ENCODE measurements at regions not wholly inside any gene's neighbourhood (a gene's known extent, or its start where the extent isn't known, plus 50 kb on each side); places are given as distances from the start of the nearest gene placed in this dataset.

- Histone ChIP-seq H3K27ac (no peak overlapping the region), H3K4me1 (no peaks in the 10 kb centered on the region), H3K27me3 (no peaks in the 10 kb centered on the region), H3K4me3 (no peak overlapping the region), H3K9me3 (no peaks in the 10 kb centered on the region), H3K36me3 (no peaks in the 10 kb centered on the region)
- WGBS, 2 donors: 71% methylated on average over 4 of the region's 4 CpGs
- DNase-seq (ENCODE audit: low spot score in 2 of 2): no peak
- TF ChIP-seq EP300 (IDR thresholded peaks at IDR 0.05) (no peak), POLR2A (IDR thresholded peaks at IDR 0.05) (no peak)
- TF ChIP-seq, protein P1, sequence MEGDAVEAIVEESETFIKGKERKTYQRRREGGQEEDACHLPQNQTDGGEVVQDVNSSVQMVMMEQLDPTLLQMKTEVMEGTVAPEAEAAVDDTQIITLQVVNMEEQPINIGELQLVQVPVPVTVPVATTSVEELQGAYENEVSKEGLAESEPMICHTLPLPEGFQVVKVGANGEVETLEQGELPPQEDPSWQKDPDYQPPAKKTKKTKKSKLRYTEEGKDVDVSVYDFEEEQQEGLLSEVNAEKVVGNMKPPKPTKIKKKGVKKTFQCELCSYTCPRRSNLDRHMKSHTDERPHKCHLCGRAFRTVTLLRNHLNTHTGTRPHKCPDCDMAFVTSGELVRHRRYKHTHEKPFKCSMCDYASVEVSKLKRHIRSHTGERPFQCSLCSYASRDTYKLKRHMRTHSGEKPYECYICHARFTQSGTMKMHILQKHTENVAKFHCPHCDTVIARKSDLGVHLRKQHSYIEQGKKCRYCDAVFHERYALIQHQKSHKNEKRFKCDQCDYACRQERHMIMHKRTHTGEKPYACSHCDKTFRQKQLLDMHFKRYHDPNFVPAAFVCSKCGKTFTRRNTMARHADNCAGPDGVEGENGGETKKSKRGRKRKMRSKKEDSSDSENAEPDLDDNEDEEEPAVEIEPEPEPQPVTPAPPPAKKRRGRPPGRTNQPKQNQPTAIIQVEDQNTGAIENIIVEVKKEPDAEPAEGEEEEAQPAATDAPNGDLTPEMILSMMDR (IDR thresholded peaks at IDR 0.05): no peak
Observed at GRCh38 chr11:131232261-131232660, 138.2 kb upstream of the NTM start.

- Histone ChIP-seq H3K9me3 (no peaks in the 10 kb centered on the region), H3K27me3 (no peaks in the 10 kb centered on the region), H3K36me3 (no peaks in the 10 kb centered on the region), H3K27ac (no peak overlapping the region), H3K4me1 (no peaks in the 10 kb centered on the region), H3K4me3 (no peak overlapping the region)
- TF ChIP-seq, protein P1 (IDR thresholded peaks at IDR 0.05): no peak
- TF ChIP-seq POLR2A (IDR thresholded peaks at IDR 0.05): no peak
- TF ChIP-seq EP300 (IDR thresholded peaks at IDR 0.05): no peak
- DNase-seq (ENCODE audit: low spot score in 2 of 2): no peak
- 87 to 92% methylated on average over 15 of the region's 15 CpGs for WGBS, 2 donors
Observed at GRCh38 chr11:131234221-131234620, 136.2 kb upstream of the NTM start.

DNA sequence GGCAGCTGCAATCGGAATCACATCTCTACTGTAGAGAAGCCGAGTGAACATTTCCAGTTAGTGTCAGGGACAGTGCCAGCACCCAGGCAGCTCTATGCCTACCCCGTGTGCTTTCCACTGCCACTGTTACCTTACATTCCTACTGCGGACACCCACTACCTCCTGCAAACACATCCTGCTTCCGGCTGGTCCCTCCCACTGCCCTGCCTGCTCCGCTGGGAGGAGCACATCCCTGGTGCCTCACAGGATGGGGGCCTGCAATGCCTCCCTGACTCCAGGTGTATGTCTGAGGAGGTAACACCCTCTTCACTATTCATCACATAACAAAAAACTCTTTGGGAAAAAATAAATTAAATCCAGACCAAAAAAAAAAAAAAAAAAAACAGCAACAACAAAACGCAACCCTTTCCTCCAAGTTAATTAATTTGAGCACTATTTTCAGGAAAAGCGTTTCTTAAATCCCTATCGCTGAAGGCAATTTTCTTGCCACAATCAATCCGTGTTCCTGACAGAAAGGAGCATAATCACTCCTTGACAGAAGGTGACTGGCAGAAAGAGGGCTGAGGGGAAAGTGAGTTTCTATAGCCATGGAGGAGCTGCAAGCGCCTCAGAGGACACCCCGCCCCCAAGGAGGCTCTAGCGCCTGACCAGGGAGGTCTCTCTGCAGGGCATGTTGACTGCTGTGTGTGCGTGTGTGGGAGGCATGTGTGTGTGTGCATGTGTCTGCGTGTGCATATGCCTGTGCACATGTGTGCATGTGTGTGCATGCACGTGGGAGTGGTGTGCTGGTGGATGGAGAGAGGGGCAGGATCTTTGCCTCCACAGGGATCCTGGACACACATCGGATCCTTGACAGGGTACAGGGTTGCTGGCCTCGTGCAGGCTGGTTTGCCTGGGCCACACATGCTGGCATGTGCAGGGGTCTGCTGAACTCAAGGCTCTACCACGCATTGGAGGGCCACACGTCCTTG, 134.8 kb upstream of the NTM start:
- 77 to 85% methylated on average over 18 to 20 of the region's 20 CpGs for WGBS, 2 donors
- no peak for DNase-seq (ENCODE audit: low spot score in 2 of 2)
- Histone ChIP-seq H3K4me1 (no peaks in the 10 kb centered on the region), H3K4me3 (no peak overlapping the region), H3K36me3 (no peaks in the 10 kb centered on the region), H3K9me3 (no peaks in the 10 kb centered on the region), H3K27ac (no peak overlapping the region), H3K27me3 (no peaks in the 10 kb centered on the region)
- TF ChIP-seq, protein P1 (IDR thresholded peaks at IDR 0.05): no peak
- TF ChIP-seq POLR2A (IDR thresholded peaks at IDR 0.05): no peak
- TF ChIP-seq EP300 (IDR thresholded peaks at IDR 0.05): no peak

DNA sequence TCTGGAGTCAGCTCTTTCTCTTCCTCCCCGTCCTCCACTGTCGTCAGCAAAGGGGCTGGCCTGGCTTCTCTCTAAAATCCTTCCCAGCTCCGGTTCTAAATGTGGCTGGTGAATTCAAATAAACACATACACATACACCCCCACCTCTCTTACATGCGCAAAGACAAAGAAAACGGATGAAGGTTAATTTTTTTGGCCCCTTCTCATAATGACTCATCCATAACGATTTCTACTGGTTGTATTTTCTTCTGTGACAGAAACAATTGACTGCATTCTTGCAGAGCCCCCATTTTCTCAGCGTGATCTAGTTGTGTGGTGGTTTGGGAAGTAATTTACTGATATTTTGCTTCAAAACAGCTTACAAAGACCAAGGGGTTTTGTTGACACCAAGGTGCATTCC, 130.0 kb upstream of the NTM start:
- TF ChIP-seq EP300 (IDR thresholded peaks at IDR 0.05) (no peak), POLR2A (IDR thresholded peaks at IDR 0.05) (no peak)
- TF ChIP-seq, protein P1 (IDR thresholded peaks at IDR 0.05): no peak
- H3K4me1 ChIP-seq: no peaks in the 10 kb centered on the region
- H3K9me3 ChIP-seq: no peaks in the 10 kb centered on the region
- no peak for DNase-seq (ENCODE audit: low spot score in 2 of 2)
- no peaks in the 10 kb centered on the region for H3K27me3 ChIP-seq
- 39 to 42% methylated on average over 7 of the region's 7 CpGs for WGBS, 2 donors
- no peak overlapping the region for H3K27ac ChIP-seq
- no peak overlapping the region for H3K4me3 ChIP-seq
- no peaks in the 10 kb centered on the region for H3K36me3 ChIP-seq

DNA sequence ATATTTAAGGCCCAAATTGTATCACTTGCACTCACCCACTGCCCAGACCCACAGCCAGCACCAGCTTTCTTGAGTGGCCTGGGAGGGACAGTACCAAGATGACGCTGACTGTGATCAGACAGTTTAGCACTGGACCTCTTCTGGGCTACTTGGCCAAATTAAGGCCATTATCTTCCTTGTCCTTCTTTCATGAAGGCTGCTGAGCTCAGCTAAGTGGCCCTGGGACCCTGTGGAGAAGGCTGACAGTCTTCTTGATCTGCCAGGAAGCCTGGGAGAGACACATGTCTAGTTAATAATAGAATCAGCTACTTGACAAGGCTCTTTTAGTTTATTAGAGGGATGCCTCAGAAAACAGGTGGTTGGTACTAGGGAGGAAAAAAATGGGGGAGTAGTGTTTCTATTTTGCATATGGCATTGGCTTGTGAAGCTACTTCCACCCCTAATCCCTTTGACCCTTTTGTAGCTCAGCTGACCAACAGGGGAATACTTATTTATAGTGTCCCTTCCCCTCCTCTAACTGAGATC, 127.9 kb upstream of the NTM start:
- TF ChIP-seq, protein P1 (IDR thresholded peaks at IDR 0.05): no peak
- TF ChIP-seq EP300 (IDR thresholded peaks at IDR 0.05): no peak
- no peak overlapping the region for H3K27ac ChIP-seq
- H3K27me3 ChIP-seq: peaks cover 0 to 8% of the 10 kb centered on the region in 2 donors
- no peaks in the 10 kb centered on the region for H3K4me1 ChIP-seq
- WGBS, 2 donors: 95 to 100% methylated on average over 1 of the region's 1 CpG
- DNase-seq (ENCODE audit: low spot score in 2 of 2): no peak
- no peaks in the 10 kb centered on the region for H3K9me3 ChIP-seq
- H3K36me3 ChIP-seq: no peaks in the 10 kb centered on the region
- H3K4me3 ChIP-seq: no peak overlapping the region
